CD4-positive, alpha-beta T cell treated with Interleukin-6 at 100 ng/mL for 8 hours (primary cell): ENCODE measurements at regions not wholly inside any gene's neighbourhood (a gene's known extent, or its start where the extent isn't known, plus 50 kb on each side); places are given as distances from the start of the nearest gene placed in this dataset.

Experiments used
- DNase-seq: peaks from one replicate; pipeline ENCODE4 v3.0.0-alpha.2; 2020; ENCODE audit warnings: mixed read lengths, low spot score

DNA sequence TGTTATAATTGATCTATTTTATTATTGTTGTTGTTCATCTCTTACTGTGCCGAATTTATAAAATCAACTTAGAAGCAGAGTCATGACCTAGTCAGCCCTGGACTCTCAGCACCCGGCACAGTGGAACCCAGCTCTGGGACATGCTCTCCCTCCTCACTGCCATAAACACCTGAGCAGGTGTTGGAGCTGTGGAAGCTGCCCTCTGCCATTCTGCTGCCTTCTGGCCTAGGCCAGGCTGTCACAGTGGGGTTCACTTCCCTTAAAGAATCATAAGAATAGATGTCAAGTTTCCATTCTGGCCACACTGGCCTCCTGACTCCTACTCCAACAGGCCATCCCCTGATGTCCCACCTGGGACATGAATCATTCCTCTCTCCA is 192.2 kb downstream of the ZFP36L2 start:
- no peak for DNase-seq

DNA sequence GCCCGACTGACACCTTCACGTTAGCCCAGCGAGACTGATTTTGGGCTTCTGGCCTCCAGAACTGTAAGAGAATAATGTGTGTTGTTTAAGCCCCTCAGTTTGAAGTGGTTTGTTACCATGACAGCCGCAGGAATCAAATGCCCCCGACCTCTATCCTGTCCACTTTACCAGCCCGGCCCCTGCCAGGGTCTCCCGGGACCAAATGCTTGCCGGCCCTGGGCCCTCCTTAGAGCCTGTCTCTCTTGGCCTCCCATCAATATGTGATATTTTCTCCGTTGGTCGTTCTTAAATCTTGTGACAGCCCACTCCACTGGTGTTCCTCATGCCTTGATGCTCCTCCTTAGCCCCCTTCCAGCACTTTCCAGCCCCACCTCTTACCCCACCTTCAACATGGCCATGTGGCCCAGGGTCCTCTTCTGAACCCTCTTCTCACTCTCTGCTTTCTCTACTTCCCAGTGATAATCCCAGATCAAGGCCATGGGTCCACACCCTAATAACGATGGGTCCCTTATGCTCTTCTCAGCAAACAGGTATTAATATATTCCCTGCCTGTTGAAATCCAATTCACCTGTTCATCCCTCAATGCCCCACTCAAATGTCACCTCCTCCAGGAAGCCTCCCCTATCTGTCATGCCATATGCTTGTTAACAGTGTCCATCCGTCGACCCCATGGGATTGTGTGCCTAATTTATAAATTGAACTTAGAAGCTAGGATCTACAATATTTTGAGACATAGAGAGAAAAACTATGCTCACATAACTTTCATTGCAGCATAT is 192.8 kb downstream of the ZFP36L2 start:
- DNase-seq: no peak

DNA sequence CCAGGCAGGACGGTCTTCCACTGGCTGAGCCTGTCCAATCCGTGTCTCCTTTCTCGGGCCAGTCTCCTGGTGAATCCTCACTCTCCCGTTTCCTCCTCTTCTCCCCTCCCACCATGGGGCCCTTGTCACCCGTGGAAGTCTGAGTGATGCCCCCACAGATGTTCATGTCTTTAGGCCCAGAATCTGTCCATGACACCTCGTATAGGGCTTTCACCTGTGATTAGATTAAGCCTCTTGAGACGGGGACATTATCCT is 193.5 kb downstream of the ZFP36L2 start:
- DNase-seq: no peak

DNA sequence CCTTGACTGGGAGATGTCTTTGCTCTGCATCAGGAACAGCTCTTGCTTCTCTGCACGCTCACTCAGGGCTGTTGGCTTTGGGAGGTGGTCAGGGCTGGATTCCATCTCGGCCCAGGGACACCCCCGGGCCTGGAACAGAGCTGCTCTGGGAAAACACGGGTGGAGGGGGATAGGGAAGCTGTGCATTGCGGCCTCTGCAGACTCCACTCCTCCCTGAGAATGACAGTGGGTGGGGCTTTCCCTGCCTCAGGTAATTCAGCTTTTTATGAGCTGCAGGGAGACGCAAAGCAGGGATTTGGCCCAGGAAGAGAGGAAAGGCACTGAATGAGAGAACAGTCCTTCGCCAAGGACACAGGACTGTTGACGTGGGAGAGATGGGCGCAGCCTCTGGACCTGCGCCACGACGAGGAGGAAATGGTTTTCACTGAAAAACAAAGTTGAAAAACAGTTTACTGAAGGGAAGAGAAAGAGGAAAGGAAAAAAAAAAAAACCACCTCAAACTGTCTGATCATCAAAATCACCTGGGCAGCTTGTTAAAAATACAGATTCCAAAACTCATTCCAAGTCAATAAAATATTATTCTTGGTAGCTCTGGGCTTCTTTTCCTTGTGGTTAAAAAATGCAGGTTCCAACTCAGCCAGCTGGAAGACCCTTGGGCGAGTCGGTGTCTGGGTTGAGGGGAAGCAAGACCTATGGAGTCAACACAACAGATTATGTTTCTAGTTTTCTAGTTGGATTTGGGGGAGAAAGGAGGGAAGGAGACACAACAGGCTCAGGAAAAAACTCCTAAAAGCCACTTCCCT is 194.0 kb downstream of the ZFP36L2 start:
- DNase-seq: no peak

DNA sequence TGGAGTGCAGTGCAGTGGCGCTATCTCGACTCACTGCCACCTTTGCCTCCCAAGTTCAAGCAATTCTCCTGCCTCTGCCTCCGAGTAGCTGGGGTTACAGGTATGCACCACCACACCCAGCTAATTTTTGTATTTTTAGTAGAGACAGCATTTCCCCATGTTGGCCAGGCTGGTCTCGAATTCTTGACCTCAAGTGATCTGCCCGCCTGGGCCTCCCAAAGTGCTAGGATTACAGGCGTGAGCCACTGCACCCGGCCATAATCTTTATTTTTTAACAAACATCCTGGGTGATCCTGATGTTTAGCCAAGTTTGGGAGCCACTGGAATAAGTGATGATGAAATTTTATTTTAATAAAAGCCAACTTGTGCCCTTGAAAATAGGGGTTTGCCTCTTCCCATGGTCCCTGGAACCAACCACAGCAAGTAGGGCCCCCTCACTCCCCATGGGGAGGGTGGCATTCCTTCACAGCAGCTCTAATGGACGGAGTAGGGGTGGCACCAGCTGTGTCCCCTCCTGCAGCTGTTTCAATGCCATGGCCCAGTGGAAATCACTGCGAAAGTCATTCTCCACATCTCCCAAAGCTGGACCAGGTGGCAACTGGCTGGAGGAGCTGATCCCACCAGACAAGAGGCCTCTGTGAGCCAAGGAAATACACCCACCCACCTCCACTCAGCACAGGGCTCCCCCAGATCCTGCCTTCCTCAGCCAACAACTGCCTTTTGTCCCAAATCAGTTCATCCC is 194.8 kb downstream of the ZFP36L2 start:
- DNase-seq: no peak

DNA sequence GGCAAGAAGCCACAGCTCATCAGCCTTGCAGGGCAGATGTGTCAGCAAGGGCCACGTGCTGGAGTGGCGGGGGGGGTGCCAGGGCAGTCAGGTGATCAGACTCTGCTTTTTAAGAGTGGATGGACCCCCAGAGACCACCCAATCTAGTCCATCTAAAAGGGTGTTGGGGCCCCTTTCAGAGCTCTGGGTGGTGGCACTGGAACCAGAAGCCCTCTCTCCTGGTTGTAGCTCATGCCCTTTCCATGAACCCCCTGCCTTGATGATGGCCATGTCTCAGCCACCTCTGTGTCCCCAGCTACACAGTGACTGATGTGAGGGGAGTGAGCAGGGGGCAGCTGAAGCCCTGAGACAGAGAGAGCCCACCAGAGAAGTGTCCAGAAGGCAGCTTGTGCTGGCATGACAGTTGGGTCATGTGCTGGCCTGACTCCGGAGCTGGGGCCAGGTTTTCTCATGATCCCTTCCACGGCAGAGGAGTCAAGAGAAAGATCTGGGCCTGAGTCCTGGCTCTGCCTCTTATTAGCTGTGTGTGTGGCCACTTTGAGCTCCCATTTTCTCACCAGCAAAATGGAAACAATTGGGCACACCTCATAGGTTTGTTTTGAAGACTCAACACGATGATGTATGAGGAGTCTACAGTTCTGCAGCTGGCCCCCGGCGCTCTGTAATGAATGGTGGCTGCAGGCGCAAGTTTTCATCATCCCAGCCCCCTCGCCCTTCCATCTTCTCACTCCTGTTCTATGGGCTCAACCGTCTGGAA is 195.7 kb downstream of the ZFP36L2 start:
- DNase-seq: no peak

DNA sequence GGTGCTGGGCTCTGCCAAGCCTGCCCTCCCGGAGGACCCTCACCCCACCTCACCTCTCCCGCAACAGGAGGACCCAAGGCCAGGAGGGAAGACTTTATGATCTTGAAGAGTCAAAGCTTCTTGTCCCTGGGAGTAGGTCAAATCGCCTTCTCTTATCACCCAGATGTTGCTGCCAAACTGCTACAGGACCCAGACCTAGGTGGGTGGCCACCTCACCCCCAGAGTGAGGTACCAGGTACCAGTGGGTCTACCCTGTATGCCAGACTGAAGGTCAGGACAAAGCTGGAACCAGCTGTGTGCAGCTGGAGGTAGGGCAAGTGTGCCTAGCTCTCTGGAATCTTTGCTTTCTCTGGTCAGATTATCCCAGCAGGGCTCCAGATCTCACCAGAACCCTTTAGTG is 197.2 kb downstream of the ZFP36L2 start:
- DNase-seq: no peak

DNA sequence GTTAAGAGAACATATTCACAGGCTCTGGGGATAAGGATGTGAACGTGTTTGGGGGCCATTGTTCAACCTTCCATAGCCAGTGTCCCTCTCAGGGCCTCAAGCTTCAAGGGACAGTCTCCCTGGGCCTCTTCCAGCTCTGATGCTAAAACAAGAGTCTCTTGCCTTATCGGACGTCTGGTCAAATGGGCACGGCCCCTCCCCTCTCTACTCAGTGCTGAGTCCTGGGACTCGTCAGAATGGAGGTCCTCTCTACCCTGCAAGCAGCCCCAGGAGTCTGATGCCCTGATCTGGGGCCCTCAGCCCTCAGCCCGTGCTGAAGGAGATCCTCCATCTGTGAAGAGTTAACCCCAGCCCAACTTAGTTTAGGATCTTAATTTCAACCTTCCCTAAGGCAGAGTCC is 198.2 kb downstream of the ZFP36L2 start:
- DNase-seq: no peak

DNA sequence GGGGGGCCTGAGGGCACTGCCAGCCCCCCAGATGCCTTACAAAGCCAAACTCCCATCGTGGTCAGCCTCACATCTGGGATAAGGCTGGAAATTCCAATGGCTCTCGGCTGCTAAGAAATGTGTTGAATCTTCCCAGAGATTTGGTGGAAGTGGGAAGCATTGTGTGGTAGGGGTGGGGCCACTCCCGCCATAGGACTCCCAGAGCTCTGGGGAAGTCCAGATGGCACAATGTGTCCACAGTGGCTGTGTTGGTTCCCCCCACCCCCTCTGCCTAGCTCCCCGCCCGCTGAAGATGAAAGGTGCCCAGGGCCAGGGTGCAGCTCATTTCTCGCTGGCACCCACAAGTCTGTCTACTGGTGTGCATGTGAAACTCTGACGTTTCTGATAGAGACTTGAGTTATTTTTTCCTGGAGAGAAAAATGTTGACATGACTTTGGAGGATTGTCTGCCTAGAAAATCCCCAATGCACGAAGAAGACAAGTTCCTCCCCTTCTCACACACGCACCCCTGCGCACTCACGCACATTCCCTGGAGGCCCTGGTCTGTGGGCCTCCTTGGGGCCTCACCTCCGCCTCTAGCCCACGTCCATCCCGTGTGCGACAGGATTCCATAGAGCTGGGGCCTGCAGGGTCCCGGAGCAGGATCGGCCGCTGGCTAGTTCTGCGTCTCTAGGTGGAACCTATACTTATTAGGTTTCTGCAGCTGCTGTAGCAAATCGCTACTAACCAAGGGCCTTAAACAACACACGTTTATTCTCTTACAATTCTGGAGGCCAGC is 199.1 kb downstream of the ZFP36L2 start:
- DNase-seq: no peak

DNA sequence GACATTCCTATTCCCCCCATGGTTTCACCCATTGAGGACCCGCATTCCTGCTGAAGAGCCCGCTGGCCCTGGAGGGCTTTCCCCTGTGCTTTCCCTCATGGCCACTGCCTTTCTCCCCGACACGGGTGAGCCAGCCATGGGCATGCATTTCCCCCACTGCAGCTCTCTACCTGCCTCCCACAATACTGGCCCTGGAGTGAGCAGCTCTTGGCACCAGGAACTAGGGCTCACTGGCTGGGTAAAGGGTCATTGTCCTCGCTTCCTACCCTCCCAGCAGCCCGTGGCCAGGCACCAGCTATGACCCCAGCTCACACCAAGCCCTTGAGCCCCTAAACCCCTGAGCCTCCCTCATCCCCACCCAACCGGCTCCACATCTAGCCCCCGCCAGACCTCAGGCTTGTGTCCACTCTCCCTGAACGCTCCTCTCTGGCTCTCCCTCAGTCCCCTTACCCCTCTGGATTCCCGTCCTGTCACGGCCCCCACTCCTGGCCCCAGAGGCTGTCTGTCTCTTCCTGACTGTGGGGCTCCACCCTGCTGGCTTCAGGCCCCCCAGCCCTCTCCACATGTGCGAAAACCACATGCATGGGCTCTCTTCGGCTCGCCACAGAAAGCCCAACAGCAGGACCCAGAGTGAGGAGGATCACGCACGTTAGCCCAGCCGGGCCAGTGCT is 199.8 kb downstream of the ZFP36L2 start:
- no peak for DNase-seq

DNA sequence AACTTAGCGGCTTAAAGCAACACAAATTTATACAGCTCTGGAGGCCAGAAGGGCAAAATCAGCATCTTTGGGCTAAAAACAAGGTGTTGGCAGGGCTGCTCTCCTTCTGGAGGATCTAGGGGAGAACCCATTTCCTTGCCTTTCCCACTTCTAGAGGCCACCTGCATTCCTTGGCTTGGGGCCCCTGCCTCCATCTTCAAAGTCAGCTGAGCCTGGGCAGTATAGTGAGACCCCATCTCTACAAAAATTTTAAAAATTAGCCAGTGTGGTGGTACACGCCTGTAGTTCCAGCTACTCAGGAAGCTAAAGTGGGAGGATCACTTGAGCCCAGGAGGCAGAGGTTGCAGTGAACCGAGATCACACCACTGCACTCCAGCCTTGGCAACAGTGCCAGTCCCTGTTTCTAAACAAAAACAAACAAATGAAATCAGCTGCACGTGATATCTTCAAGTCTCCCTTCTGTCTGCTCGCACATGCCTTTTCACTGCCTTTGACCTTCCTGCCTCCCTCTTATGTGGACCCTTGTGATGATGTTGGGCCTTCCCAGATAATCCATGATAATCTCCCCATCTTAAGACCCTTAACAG is 200.6 kb downstream of the ZFP36L2 start:
- DNase-seq: no peak

DNA sequence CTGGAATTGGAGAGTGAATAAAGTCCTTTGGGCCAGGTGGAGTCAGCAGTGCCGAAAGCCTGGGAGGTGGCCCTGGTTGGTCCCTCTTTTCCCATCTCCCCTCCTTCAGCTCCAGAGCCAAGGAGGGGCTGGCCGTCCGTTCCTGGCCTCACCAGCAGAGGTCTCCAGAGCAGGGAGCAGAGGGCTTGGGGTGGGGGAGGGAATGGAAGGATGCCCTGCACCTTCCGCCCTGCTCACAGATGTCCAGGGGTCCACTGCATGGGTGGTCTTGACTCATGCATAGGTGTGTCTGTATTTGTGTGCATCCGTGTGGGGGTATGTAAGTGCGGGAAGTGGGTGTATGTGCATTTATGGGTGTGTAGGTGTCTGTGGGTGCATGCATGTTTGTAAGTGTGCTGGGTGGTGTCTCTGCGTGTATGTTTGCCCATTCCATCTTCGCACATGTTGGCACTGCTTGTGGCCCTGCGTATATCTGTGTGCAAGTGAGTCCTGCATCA is 201.8 kb downstream of the ZFP36L2 start:
- peak; percentile 27 for DNase-seq

DNA sequence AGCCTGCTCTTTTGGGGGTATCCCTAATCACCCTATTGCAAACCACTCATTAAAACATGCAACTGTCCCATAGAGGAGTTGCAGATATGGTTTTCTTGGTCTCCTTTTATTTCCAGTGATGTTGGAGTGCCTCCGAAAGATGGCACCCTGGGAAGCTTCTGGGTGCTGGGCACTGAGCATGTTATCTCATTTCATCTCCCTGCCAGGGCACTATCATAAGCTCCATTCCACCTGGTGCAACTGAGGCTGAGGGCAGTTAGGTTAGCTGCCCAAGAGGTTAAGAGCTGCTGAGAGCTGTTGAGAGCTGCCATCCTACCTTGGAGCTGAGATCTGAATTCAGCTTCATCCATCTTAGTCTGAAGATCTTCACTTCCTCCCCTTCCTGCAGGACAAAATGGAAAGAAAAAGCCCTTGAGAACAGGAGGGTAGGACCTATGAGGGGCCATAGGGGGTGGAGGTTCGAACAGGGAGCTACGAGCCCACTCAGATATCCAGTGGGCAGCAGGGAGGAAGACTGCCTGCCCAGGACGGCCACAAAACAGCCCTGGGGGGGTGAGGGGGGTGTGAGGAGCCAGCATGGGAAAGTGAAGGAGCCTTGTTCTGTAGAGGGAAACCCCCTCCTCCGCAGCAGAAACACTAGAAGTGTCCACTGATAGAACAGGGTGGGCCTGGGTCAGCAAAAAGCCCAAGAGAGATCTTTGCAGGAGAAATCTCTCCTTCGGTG is 202.5 kb downstream of the ZFP36L2 start:
- no peak for DNase-seq

DNA sequence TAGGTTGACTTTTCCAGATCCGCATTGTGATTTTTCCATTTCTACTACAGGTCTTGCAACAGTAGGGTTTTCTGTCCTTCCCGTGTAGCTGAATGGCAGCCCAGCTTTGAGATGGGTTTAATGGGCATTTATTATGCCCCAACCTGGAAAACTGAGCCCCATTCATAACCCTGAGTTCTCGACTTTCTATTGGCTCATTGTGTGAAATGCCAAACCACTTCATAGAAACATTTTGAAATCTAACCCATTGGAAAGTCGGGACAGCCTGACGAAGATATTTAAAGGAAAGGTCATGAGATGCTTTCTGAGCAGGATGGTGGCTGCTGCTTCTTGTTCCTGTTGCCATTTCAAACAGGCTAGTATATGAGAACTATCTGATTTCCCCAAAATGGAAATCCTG is 203.5 kb downstream of the ZFP36L2 start:
- no peak for DNase-seq

DNA sequence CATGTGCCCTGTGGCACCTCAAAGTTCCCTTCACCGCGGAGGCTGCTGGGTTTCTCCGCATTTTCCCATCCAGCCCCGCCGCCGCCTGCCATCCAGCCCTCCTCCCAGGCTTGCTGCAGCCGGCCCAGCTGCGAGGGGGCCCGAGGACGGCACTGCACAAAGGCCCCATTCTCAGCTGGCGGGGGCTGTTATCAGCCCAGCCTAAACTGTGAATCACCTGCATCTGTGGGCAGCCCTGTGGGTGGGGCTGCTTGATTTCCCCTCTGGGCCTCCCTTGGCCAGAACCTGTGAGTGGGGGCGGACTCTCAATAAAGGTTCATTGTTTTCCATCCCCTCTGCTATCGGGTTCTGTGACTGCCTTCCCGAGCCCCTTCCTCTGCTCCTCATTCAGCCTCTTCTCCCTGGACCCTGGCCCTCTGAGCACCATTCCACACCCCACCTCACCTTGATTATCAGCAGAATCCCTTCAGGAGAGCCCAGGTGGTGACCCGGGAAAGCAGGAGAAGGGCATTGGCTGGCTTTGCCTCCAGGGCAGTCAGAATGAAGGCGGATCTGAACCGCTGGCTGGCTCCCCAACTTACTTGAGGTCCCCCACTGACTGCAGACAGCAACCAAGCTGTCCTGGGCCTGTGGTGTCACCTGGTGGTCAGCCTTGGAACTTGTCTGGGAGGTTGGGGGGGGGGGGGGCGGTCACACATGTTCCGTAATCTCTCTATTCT is 204.5 kb downstream of the ZFP36L2 start:
- DNase-seq: no peak

DNA sequence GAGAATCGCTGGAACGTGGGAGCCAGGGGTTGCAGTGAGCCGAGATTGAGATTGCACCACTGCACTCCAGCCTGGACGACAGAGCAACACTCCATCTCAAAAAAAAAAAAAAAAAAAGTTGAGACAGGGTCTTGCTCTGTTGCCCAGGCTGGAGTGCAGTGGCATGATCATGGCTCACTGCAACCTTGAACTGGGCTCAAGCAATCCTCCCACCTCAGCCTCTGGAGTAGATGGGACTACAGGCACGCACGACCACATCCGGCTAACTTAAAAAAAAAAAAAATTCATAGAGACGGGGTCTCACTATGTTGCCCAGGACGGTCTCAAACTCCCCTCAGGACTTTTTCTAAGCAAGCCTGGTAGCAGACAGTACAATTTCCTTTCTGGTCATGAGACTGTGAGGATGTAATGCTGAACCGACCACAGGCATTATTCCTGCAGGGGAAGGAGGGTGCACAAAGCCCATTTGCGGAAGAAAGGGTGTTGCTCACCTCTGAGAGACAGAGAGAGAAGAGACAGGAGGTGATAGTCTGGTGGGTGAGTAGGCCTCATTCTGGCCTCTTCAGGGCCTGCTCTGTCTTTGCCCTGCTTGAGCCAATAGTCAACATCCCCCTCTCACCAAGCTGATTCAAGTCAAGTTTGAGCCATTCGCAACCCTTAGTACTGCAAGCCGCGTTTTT is 205.3 kb downstream of the ZFP36L2 start:
- DNase-seq: no peak

DNA sequence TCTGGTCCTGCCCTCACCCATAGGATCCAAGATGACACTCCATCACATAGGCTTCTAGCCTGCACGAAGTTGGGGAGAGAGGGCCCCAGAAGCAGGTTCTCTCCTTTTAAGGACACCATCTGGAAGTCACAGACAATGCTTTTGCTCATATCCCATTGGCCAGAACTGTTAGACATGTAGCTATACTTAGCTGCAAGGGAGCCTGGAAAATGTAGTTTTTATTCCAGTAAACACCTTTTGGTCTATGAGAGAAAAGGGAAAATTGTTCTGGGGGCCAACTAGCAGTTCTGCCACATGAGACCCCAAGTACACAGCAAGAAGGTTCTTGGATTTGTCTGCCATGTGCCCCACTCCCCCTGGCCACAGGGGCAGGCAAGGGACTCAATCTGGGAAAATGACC is 206.1 kb downstream of the ZFP36L2 start:
- DNase-seq: no peak

DNA sequence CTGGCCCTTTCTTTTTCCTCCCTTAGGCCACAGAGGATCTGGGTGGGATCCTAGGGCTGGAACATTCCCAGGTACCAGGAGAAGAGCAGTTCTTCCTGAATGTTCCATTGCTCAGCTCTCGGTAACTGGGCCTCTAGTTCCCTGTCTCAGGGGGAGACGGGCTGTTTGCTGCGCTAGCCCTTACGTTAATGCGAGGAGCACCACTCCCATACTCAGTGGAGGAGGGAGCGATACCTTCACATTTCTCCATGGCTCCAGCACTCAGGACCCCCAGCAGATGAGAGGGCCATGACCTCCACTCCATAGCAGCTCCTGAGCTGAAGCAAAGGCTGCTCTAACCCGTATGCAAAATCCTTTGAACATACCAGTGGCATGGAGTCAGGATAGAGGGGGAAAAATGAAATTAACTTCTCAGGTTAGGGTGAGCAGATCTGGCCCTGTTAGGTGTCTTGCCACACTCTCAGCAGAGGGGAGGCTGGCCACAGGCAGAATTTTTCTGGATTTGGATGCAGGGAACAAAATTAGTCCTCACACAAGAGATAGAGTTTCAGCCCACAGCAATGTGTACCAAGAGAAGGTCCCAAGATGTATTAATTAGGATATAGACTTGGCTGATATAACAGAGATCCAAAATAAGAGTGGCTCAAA is 206.7 kb downstream of the ZFP36L2 start:
- DNase-seq: no peak
